HG02759 (cell line): ENCODE measurements at regions not wholly inside any gene's neighbourhood (a gene's known extent, or its start where the extent isn't known, plus 50 kb on each side); places are given as distances from the start of the nearest gene placed in this dataset.
"Not testable (repeated sequence)": the region's sequence is repeated elsewhere in the genome, so short reads cannot be mapped to it uniquely, and the experiment has no call there.

Experiments used
- ATAC-seq: cut with Tn5 transposase; IDR thresholded peaks from one replicate; pipeline ENCODE4 v1.9.1; 2021; ENCODE audit warnings: mild to moderate bottlenecking, moderate library complexity; ENCODE audit not compliant: unreplicated experiment

DNA sequence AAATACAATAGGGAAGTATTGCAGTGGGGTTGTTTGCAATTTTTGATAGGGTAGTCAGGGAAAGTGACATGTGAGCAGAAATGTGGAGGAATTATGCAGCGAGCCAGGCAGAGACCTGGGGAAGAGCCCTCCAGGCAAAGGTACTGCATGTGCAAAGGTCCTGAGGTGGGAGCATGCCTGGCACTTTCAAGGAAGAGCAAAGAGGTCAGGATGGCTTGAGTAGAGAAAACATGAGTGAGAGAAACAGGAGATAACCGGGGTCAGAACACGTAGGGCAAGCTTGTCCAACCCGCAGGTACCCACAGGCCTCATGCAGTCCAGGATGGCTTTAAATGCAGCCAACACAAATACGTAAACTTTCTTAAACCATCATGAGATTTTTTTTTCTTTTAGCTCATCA, 71.0 kb downstream of the COQ2 start:
- no peak for ATAC-seq

- ATAC-seq: peak; percentile 87
Measured at GRCh38 chr4:83212041-83212851, 72.4 kb downstream of the COQ2 start.

- ATAC-seq: no peak
Measured at GRCh38 chr4:83209419-83209818, 75.2 kb downstream of the COQ2 start.

DNA sequence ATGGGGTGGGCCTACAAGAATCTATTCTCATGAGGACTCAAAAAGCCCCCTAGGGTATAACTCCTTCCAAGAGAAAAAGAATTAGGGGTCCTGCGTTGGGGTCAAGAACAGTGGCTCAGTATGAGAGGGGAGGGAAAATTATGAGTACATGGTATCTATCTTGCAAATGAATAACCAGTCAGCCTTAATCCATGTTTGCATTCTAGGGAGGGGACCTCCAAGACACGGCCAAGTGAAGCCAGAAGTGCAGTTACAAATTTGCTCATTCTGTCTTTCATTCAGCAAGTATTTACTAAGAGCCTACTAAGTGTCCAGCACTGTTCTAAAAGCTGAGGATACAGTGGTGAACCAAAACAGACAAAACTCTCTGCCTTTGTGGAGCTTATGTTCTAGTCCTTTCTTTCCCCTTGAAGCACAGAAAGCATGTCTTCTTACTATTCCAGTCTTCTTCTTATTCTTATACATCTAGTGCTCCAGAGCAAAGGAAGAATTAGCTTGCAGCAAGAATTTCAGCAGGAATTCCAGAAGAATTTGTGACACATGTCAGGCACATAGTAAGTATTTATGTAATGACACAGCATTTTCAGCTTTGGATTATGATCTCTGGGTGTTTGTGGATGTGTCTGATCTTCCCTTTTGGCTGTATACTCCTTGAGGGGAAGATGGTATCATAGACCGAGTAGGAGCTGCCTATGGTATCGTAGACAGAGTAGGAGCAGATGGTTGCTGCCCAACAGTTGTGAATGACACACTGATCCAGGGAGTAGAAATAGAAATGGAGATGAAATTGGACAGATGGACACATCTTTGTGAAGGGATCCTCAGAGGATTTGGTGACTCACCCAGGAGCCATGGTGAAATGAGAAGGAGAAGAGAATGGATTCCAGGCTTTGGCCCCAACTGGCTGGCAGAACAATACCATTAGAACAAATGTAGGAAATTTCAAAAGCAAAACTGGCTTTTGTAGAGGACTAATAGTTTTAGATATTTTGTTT, 75.9 kb downstream of the COQ2 start:
- ATAC-seq: no peak

GRCh38 chr4:83207497-83208101, 77.0 kb downstream of the COQ2 start:
- no peak for ATAC-seq

DNA sequence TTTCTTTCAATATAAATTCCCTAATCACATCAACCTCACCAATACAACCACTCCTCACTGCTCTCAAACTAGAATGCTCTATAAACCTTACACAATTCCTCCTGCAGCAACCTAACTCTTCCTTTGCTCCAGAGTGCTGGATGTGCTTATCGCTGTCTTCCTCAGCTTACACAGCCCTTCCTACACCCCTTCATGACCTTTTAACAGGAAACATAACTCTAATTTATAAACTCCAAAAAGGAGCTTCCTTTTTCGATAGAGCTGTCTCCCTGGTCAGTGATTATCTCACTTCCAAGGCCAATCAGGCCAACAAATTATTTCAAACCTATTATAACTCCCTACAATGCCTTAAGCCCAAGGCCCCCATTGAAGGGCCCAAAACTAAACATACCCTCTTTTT, 78.8 kb downstream of the COQ2 start:
- ATAC-seq: no peak

DNA sequence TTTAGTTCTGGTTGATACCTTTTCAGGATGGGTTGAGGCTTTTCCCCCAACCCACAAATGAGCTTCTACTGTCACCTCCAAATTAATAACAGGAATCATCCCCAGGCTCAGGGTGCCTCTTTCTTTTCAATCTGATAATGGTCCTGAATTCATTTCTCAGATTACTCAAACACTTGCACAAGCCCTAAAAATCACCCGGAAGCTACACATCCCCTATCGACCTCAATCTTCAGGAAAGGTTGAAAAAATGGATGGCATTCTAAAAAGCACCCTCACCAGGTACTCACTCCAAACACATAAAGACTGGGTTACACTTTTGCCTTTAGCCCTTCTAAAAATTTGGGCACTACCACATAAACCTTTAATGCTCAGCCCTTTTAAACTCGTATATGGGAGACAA, 79.9 kb downstream of the COQ2 start:
- ATAC-seq: no peak

GRCh38 chr4:83201761-83202160, 82.8 kb downstream of the COQ2 start:
- no peak for ATAC-seq

DNA sequence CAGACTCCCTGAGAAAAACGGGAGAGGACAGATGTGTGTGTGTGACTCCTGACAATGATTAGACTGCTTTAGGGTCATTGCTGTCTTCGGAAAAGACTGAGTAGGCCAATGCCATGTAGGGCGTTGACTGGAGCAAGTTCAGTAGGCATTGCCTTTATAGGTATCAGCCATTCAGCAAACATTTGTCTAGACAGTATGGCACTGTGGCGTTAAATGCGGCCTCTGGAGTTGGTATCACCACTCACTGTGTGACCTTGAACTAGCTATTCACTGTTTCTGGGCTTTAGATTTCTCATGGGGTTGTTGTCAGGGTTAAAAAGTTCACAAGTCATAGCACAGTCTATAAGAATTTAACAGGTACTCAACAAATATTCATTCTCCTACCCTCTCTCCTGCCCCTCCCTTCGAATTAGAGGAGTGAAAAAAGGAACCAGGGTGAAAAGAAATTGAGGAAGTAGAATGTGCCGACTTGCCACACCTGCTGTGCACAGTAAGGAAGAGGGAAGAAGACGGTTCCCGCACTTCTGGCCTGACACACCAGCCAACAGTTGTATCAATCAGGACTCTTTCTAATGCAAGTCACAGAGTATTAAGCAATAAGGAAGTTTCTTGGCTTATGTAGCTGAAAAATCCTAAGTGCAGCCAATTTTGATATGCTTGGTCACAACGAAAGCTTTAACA, 83.2 kb upstream of the PLAC8 start:
- ATAC-seq: no peak

- no peak for ATAC-seq
Measured at GRCh38 chr4:83196921-83197320, 82.4 kb upstream of the PLAC8 start.

GRCh38 chr4:83195269-83195668, 80.7 kb upstream of the PLAC8 start:
- ATAC-seq: no peak

- not testable (repeated sequence) for ATAC-seq
Measured at GRCh38 chr4:83194588-83194987, 80.1 kb upstream of the PLAC8 start.

DNA sequence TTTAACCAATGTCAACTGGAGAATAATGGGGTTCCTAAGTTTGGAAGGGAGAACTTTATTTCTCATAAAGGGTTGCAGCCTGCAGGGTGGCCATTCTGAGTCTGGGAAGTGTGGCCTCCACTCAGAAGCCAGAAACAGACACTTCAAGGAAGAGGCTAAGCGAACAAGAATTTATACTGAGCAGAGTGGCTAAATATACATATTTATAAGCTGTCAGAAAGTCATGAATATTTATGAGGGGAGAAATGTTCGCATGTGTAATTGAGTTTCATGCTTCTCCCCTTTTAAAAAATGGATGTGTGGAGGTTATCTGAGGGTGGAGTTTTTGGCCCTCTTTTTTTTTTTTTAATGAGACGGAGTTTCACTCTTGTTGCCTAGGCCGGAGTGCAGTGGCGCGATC, 78.1 kb upstream of the PLAC8 start:
- ATAC-seq: no peak

- ATAC-seq: no peak
Measured at GRCh38 chr4:83191026-83191425, 76.5 kb upstream of the PLAC8 start.

DNA sequence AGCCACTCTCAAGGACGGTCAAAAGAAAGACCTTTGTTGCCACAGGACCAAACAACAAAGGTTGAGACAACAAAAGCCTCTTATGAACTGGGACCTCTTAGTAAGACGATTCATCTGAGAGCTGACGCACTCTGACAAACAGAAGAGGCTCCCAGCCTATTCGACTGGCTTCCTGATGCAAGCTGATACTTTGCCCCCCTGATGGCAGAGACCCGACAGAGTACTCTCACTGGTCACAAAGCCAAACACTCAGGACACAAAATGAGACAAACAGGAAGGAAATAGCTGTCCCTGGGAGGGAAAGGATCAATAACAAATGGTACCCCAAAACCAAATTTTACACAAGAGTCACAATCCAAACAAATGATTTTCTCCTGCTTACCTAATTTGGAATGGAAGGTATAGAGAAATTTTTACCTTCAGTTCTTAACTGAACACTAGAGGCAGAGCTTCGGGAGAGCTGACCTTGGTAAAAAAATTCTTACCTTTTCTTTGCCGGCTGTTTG, 75.2 kb upstream of the PLAC8 start:
- ATAC-seq: no peak

DNA sequence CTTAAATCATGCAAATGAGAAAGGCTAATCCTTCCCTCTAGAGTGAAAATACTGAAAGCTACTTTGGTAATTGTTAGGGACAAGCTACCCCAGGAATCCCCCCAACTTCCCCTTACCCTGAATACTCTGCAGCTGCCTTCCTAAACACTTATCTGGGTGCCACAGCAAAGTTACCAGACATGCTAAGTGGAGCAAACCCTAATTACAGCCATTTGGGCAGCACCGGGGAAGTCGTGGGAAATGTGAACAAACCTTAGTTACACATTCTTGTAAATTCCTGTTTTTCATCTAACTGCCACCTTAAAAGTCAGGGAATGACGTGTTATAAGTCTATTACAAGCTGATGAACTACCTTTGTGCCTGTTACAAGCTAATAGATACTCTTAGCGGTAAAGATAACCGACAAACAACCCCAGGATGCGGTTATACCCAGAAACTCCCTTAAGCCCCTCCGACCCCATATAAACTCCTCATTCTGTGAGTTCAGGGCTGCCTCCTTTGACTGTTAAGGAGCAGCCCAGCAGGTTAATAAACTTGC, 66.0 kb upstream of the PLAC8 start:
- peak; percentile 69 for ATAC-seq

GRCh38 chr4:83179205-83179604, 64.7 kb upstream of the PLAC8 start:
- no peak for ATAC-seq

- peak; percentile 37 for ATAC-seq
Measured at GRCh38 chr4:83178029-83178428, 63.5 kb upstream of the PLAC8 start.

GRCh38 chr4:83177182-83177581, 62.7 kb upstream of the PLAC8 start:
- ATAC-seq: no peak

DNA sequence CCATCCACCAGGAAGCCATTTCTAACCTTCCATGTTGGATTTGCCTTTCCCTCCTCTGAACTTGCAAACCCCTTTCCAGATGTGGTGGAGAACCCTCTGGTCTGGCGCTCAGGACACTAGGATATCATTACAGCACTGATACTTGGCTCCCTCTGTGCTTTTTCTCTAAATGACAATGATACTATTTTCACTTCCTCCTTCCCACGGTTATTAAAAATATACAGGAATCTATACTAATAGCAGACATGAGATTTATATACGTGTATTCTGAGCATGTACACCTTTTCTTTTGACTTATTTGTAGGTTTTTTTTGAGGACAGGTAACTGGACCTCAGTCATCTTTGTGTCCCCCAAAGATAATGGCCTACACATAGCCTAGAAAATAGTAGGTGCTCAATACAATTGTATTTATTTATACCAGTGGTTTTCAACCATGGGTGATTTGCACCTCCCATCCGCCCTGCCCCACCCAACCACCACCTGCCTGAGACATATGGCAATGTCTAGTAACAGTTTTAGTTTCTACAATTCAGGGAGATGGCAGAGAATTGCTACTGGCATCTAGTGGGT, 60.4 kb upstream of the PLAC8 start:
- peak; percentile 66 for ATAC-seq
